ENCODE measurements at regions not wholly inside any gene's neighbourhood (a gene's known extent, or its start where the extent isn't known, plus 50 kb on each side); places are given as distances from the start of the nearest gene placed in this dataset.
"Not testable (repeated sequence)": the region's sequence is repeated elsewhere in the genome, so short reads cannot be mapped to it uniquely, and the experiment has no call there.

DNA sequence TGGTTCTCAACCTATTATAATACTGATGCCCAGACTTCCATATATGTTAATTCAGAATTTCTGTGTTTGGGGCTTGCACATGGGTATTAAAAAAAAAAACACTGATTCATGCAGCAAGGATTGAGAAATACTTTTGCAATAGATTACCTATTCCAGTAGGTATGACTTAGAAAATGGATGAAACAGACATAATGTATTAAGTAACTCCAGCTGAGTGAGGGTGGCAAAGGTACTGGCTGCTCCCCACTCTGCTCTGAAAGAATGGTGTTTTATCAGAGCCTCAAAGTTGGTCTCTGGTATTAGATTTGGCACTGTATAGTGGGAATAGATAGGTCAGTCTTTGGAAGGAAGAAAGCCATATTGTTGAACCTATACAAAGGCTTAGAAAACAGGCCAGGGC lies 234.3 kb upstream of the FOLH1 start:
- Histone ChIP-seq H3K27ac (ENCODE audit: low read depth, low read length) (no peak overlapping the region), H3K36me3 (ENCODE audit: control insufficient read depth, insufficient read depth, low read length) (no peaks in the 10 kb centered on the region), H3K9me3 (ENCODE audit: control insufficient read depth, insufficient read depth, low read length) (no peaks in the 10 kb centered on the region; the same call in 1 of the 2 replicates), H3K4me3 (ENCODE audit: low read depth, low read length) (no peak overlapping the region), H3K9ac (ENCODE audit: low read depth, low read length) (no peak overlapping the region), H3K4me1 (ENCODE audit: control insufficient read depth, insufficient read depth, low read length) (peaks cover 6% of the 10 kb centered on the region; the same call in 1 of the 2 replicates), H3K27me3 (ENCODE audit: control insufficient read depth, insufficient read depth, low read length) (no peaks in the 10 kb centered on the region)

DNA sequence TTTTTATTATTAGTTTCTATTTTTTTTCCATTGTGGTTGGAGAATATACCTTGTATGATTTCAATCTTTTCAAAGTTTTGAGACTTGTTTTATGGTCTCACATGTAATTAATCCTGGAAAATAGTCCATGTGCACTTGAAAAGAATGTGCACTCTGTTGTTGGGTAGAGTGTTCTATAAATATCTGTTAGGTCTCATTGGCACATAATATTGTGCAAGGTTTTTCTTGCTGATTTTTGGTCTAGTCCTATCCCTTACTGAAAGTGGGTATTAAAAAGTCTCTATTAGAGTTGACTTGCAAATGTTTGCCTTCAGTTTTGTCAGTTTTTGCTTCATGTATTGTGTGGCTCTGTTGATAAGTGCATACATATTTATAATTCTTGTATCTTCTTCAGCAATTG lies 231.5 kb upstream of the FOLH1 start:
- not testable (repeated sequence) for H3K27me3 ChIP-seq (ENCODE audit: control insufficient read depth, insufficient read depth, low read length); H3K4me1 ChIP-seq (ENCODE audit: control insufficient read depth, insufficient read depth, low read length); H3K36me3 ChIP-seq (ENCODE audit: control insufficient read depth, insufficient read depth, low read length); H3K9ac ChIP-seq (ENCODE audit: low read depth, low read length); H3K27ac ChIP-seq (ENCODE audit: low read depth, low read length); H3K4me3 ChIP-seq (ENCODE audit: low read depth, low read length); H3K9me3 ChIP-seq (ENCODE audit: control insufficient read depth, insufficient read depth, low read length)

DNA sequence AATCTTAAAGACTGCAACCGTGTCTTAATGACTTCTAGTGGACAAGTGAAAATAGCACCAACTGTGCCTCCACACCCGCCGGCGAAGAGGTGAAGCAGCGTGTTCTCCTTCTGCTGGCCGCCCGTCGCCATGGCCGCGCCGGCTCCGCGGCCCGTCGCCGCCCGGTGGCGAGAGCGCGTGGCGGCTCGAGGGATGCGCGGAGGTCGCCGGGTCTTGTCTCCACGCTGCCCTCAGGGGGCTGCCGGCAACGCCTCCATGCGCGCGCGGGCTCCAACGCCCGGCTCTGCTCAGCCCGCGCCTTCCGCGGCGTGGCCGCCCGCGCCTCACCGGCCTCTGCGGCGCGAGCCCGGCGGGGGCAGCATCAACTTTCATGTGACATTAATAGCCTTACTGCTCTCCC lies 225.9 kb upstream of the FOLH1 start:
- H3K9ac ChIP-seq (ENCODE audit: low read depth, low read length); H3K4me3 ChIP-seq (ENCODE audit: low read depth, low read length); H3K9me3 ChIP-seq (ENCODE audit: control insufficient read depth, insufficient read depth, low read length); H3K27me3 ChIP-seq (ENCODE audit: control insufficient read depth, insufficient read depth, low read length); H3K27ac ChIP-seq (ENCODE audit: low read depth, low read length); H3K36me3 ChIP-seq (ENCODE audit: control insufficient read depth, insufficient read depth, low read length); H3K4me1 ChIP-seq (ENCODE audit: control insufficient read depth, insufficient read depth, low read length): not testable (repeated sequence)

GRCh38 chr11:49432242-49432848 lies 223.9 kb upstream of the FOLH1 start:
- H3K27me3 ChIP-seq (ENCODE audit: control insufficient read depth, insufficient read depth, low read length), result no peaks in the 10 kb centered on the region
- H3K4me3 ChIP-seq (ENCODE audit: low read depth, low read length), result no peak overlapping the region
- no peaks in the 10 kb centered on the region for H3K4me1 ChIP-seq (ENCODE audit: control insufficient read depth, insufficient read depth, low read length)
- no peak overlapping the region for H3K9ac ChIP-seq (ENCODE audit: low read depth, low read length)
- 0 out of 2 replicates have a peak, but pooled peaks cover 6% of the 10 kb centered on the region for H3K9me3 ChIP-seq (ENCODE audit: control insufficient read depth, insufficient read depth, low read length)
- H3K36me3 ChIP-seq (ENCODE audit: control insufficient read depth, insufficient read depth, low read length), result no peaks in the 10 kb centered on the region
- H3K27ac ChIP-seq (ENCODE audit: low read depth, low read length), result no peak overlapping the region

DNA sequence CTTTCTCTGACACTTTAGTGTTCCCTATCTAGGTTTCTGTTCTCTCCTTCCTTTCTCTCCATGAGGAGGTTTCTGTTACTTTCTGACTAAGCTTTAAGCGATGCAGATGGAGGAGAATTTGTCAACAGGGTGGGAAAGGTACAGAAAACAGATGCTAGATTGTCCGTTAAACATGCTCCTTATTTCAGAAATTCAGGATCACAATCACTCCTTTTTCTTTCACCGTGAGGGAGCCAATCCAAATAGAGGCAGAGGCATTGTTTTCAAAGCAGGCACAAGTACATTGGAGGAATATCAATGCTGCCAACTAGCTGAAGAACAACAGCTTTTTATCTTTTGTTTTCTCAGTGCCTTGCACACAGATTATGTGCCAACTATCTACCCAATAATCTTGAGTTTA lies 215.7 kb upstream of the FOLH1 start:
- Histone ChIP-seq H3K4me3 (ENCODE audit: low read depth, low read length) (no peak overlapping the region), H3K4me1 (ENCODE audit: control insufficient read depth, insufficient read depth, low read length) (no peaks in the 10 kb centered on the region), H3K36me3 (ENCODE audit: control insufficient read depth, insufficient read depth, low read length) (no peaks in the 10 kb centered on the region), H3K27me3 (ENCODE audit: control insufficient read depth, insufficient read depth, low read length) (no peaks in the 10 kb centered on the region), H3K9ac (ENCODE audit: low read depth, low read length) (no peak overlapping the region), H3K9me3 (ENCODE audit: control insufficient read depth, insufficient read depth, low read length) (0 out of 2 replicates have a peak, but pooled peaks cover 6% of the 10 kb centered on the region), H3K27ac (ENCODE audit: low read depth, low read length) (no peak overlapping the region)

GRCh38 chr11:49418877-49419276 lies 210.5 kb upstream of the FOLH1 start:
- H3K36me3 ChIP-seq (ENCODE audit: control insufficient read depth, insufficient read depth, low read length); H3K27me3 ChIP-seq (ENCODE audit: control insufficient read depth, insufficient read depth, low read length); H3K9ac ChIP-seq (ENCODE audit: low read depth, low read length); H3K4me3 ChIP-seq (ENCODE audit: low read depth, low read length); H3K4me1 ChIP-seq (ENCODE audit: control insufficient read depth, insufficient read depth, low read length); H3K27ac ChIP-seq (ENCODE audit: low read depth, low read length); H3K9me3 ChIP-seq (ENCODE audit: control insufficient read depth, insufficient read depth, low read length): not testable (repeated sequence)

GRCh38 chr11:49405743-49406142 lies 197.3 kb upstream of the FOLH1 start:
- H3K4me1 ChIP-seq (ENCODE audit: control insufficient read depth, insufficient read depth, low read length), result no peaks in the 10 kb centered on the region
- H3K4me3 ChIP-seq (ENCODE audit: low read depth, low read length), result no peak overlapping the region
- H3K9me3 ChIP-seq (ENCODE audit: control insufficient read depth, insufficient read depth, low read length), result no peaks in the 10 kb centered on the region
- H3K9ac ChIP-seq (ENCODE audit: low read depth, low read length), result no peak overlapping the region
- H3K27ac ChIP-seq (ENCODE audit: low read depth, low read length), result no peak overlapping the region
- no peaks in the 10 kb centered on the region for H3K27me3 ChIP-seq (ENCODE audit: control insufficient read depth, insufficient read depth, low read length)
- no peaks in the 10 kb centered on the region for H3K36me3 ChIP-seq (ENCODE audit: control insufficient read depth, insufficient read depth, low read length)

- H3K27ac ChIP-seq (ENCODE audit: low read depth, low read length); H3K9me3 ChIP-seq (ENCODE audit: control insufficient read depth, insufficient read depth, low read length); H3K9ac ChIP-seq (ENCODE audit: low read depth, low read length); H3K27me3 ChIP-seq (ENCODE audit: control insufficient read depth, insufficient read depth, low read length); H3K4me3 ChIP-seq (ENCODE audit: low read depth, low read length); H3K4me1 ChIP-seq (ENCODE audit: control insufficient read depth, insufficient read depth, low read length); H3K36me3 ChIP-seq (ENCODE audit: control insufficient read depth, insufficient read depth, low read length): not testable (repeated sequence)
These were observed 187.4 kb upstream of the FOLH1 start for GRCh38 chr11:49395789-49396188.

DNA sequence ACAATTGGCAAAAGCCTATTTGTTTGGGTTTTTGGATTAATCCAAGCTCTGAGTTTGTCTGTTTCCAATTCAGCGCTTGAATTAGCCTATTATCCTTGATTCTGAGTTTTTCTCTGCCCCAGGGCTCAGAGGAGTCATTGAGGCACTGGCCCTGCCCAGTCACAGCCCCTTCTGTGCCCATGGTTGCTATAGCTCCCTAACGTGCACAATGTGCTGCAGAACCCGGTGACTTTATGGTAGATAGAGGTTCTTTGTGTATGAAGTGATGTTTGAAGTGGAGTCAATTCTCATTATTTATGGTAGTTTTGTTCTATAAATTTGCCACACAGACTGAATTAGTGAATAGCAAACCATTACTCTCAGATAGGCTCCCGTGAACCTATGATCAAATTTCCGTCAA lies 182.0 kb upstream of the FOLH1 start:
- not testable (repeated sequence) for H3K27me3 ChIP-seq (ENCODE audit: control insufficient read depth, insufficient read depth, low read length); H3K4me1 ChIP-seq (ENCODE audit: control insufficient read depth, insufficient read depth, low read length); H3K4me3 ChIP-seq (ENCODE audit: low read depth, low read length); H3K9ac ChIP-seq (ENCODE audit: low read depth, low read length); H3K36me3 ChIP-seq (ENCODE audit: control insufficient read depth, insufficient read depth, low read length); H3K9me3 ChIP-seq (ENCODE audit: control insufficient read depth, insufficient read depth, low read length); H3K27ac ChIP-seq (ENCODE audit: low read depth, low read length)

- H3K9me3 ChIP-seq (ENCODE audit: control insufficient read depth, insufficient read depth, low read length); H3K27me3 ChIP-seq (ENCODE audit: control insufficient read depth, insufficient read depth, low read length); H3K9ac ChIP-seq (ENCODE audit: low read depth, low read length); H3K4me1 ChIP-seq (ENCODE audit: control insufficient read depth, insufficient read depth, low read length); H3K4me3 ChIP-seq (ENCODE audit: low read depth, low read length); H3K27ac ChIP-seq (ENCODE audit: low read depth, low read length); H3K36me3 ChIP-seq (ENCODE audit: control insufficient read depth, insufficient read depth, low read length): not testable (repeated sequence)
These were observed 180.7 kb upstream of the FOLH1 start for GRCh38 chr11:49389149-49389548.

DNA sequence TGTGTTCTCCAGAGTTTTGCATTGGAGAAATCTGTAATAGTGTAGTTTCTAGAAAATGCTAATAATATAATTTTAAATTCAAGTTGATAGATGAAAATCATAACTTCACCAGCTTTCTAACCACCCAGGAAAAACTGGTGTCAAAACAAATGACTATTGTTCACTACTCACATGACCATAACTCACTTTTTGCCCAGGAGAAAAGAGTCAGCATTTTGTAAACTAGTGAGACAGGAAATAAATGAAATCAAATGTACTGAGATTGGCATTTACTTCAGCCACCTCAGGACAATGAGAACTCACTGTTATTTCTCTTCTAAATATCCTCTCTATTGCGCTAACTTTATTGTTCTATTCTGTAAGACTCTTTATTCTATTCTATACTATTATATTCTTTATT lies 176.0 kb upstream of the FOLH1 start:
- H3K4me1 ChIP-seq (ENCODE audit: control insufficient read depth, insufficient read depth, low read length); H3K36me3 ChIP-seq (ENCODE audit: control insufficient read depth, insufficient read depth, low read length); H3K4me3 ChIP-seq (ENCODE audit: low read depth, low read length); H3K27ac ChIP-seq (ENCODE audit: low read depth, low read length); H3K27me3 ChIP-seq (ENCODE audit: control insufficient read depth, insufficient read depth, low read length); H3K9ac ChIP-seq (ENCODE audit: low read depth, low read length); H3K9me3 ChIP-seq (ENCODE audit: control insufficient read depth, insufficient read depth, low read length): not testable (repeated sequence)

- Histone ChIP-seq H3K36me3 (ENCODE audit: control insufficient read depth, insufficient read depth, low read length) (no peaks in the 10 kb centered on the region), H3K27ac (ENCODE audit: low read depth, low read length) (no peak overlapping the region), H3K4me1 (ENCODE audit: control insufficient read depth, insufficient read depth, low read length) (0 out of 2 replicates have a peak, but pooled peaks cover 6% of the 10 kb centered on the region), H3K27me3 (ENCODE audit: control insufficient read depth, insufficient read depth, low read length) (no peaks in the 10 kb centered on the region), H3K9me3 (ENCODE audit: control insufficient read depth, insufficient read depth, low read length) (no peaks in the 10 kb centered on the region), H3K4me3 (ENCODE audit: low read depth, low read length) (no peak overlapping the region), H3K9ac (ENCODE audit: low read depth, low read length) (no peak overlapping the region)
These were observed 169.6 kb upstream of the FOLH1 start for GRCh38 chr11:49377978-49378377.
